H1 (cell line): ENCODE measurements at regions not wholly inside any gene's neighbourhood (a gene's known extent, or its start where the extent isn't known, plus 50 kb on each side); places are given as distances from the start of the nearest gene placed in this dataset.

ENCODE experiments used
- CTCF ChIA-PET: fragments of 300-600 bp; sonication (Branson Sonifier 250); formaldehyde crosslinking; loops from one replicate; lab custom pipeline; 2021; ENCODE audit not compliant: partially characterized antibody; lab: Charles Lee
- POLR2A ChIA-PET: fragments of 300-600 bp; sonication (Branson Sonifier 250); formaldehyde crosslinking; loops from one replicate; lab custom pipeline; 2021; ENCODE audit warnings: inconsistent platforms; ENCODE audit not compliant: partially characterized antibody; lab: Charles Lee
- DNase-seq, 2 experiments: peaks; one replicate each; pipeline versions ENCODE4 v3.0.0 to v3.0.0-alpha.2; 2010 to 2022; ENCODE audit warnings: low spot score in 2 of 2, low read depth in 1 of 2, mixed read lengths in 1 of 2
- FAIRE-seq: peaks from 2 replicates; lab custom pipeline; 2011; peaks lifted over from hg19 to GRCh38; lab: Jason Lieb, UNC
- H2AFZ ChIP-seq: 2 replicates; pipeline ENCODE4 v1.8.1; 2012; ENCODE audit warnings: low read length, inconsistent platforms
- H2AK5ac ChIP-seq: 2 replicates; pipeline ENCODE4 v1.6.1; 2013; ENCODE audit warnings: low read depth, low read length
- H2BK120ac ChIP-seq: replicated peaks from 2 replicates; pipeline ENCODE3; 2013; ENCODE audit warnings: low read depth, low read length, inconsistent platforms
- H2BK12ac ChIP-seq: 2 replicates; pipeline ENCODE4 v1.6.1; 2013; ENCODE audit warnings: low read depth, low read length
- H2BK15ac ChIP-seq: 2 replicates; pipeline ENCODE4 v1.6.1; 2013; ENCODE audit warnings: low read length
- H2BK20ac ChIP-seq: 2 replicates; pipeline ENCODE4 v1.6.1; 2013; ENCODE audit warnings: low read length
- H2BK5ac ChIP-seq: 2 replicates; pipeline ENCODE4 v1.6.1; 2013; ENCODE audit warnings: low read depth, low read length
- H3K14ac ChIP-seq: 2 replicates; pipeline ENCODE4 v1.6.1; 2013; ENCODE audit warnings: inconsistent platforms; ENCODE audit not compliant: insufficient read length
- H3K18ac ChIP-seq: 2 replicates; pipeline ENCODE4 v1.6.1; 2013; ENCODE audit warnings: low read length; ENCODE audit errors: extremely low read depth
- H3K23ac ChIP-seq: 2 replicates; pipeline ENCODE4 v1.6.1; 2013; ENCODE audit warnings: inconsistent platforms; ENCODE audit not compliant: insufficient read length
- H3K23me2 ChIP-seq: 2 replicates; pipeline ENCODE4 v1.6.1; 2013; ENCODE audit warnings: low read depth, low read length
- H3K27ac ChIP-seq: 2 replicates; pipeline ENCODE4 v1.6.1; 2011; ENCODE audit warnings: low read depth, low read length, inconsistent platforms
- H3K27me3 ChIP-seq, 4 experiments: replicated peaks in 1 of 4; 1 replicate in 1 of 4; 2 replicates in 3 of 4; pipeline versions ENCODE4 v1.6.1 to v1.8.1; 2011 to 2013; ENCODE audit warnings: low read length in 3 of 4, mild to moderate bottlenecking in 3 of 4, inconsistent platforms in 2 of 4, mixed read lengths in 2 of 4, moderate library complexity in 1 of 4; ENCODE audit not compliant: control insufficient read depth in 3 of 4, insufficient read depth in 3 of 4; ENCODE audit errors: extremely low read depth in 1 of 4
- H3K36me3 ChIP-seq, 4 experiments: 2 replicates each; pipeline versions ENCODE4 v1.6.1 to v1.8.1; 2011 to 2013; ENCODE audit warnings: mild to moderate bottlenecking in 4 of 4, low read length in 3 of 4, moderate library complexity in 2 of 4, control low read depth in 1 of 4, inconsistent platforms in 1 of 4; ENCODE audit not compliant: insufficient read depth in 4 of 4, control insufficient read depth in 2 of 4
- H3K4ac ChIP-seq: replicated peaks from 2 replicates; pipeline ENCODE3; 2013; ENCODE audit warnings: low read length, low read depth, mixed read lengths, inconsistent platforms; ENCODE audit not compliant: insufficient read length
- H3K4me1 ChIP-seq, 4 experiments: replicated peaks in 1 of 4; 1 replicate in 1 of 4; 2 replicates in 3 of 4; pipeline versions ENCODE4 v1.6.1 to v1.8.1; 2011 to 2013; ENCODE audit warnings: low read length in 3 of 4, inconsistent platforms in 2 of 4, mixed read lengths in 1 of 4; ENCODE audit not compliant: insufficient read depth in 4 of 4, control insufficient read depth in 3 of 4
- H3K4me2 ChIP-seq, 2 experiments: 2 replicates each; pipeline versions ENCODE4 v1.6.1 to v1.8.1; 2011 to 2013; ENCODE audit warnings: low read depth in 2 of 2, low read length in 2 of 2, control low read depth in 1 of 2, inconsistent platforms in 1 of 2, mild to moderate bottlenecking in 1 of 2; ENCODE audit not compliant: insufficient read depth in 1 of 2
- H3K4me3 ChIP-seq, 4 experiments: fragments of 200-600, 300-600 bp in 1 of 4; sonication (generic), shearing (Covaris generic), sonication (Bioruptor Twin) in 1 of 4; 2 replicates each; pipeline versions ENCODE4 v1.5.1 to v1.8.1; 2011 to 2016; ENCODE audit warnings: low read length in 4 of 4, low read depth in 3 of 4, control low read depth in 2 of 4, inconsistent platforms in 2 of 4, mild to moderate bottlenecking in 2 of 4, mixed read lengths in 1 of 4, moderate library complexity in 1 of 4; ENCODE audit not compliant: insufficient read depth in 2 of 4; ENCODE audit errors: extremely low read depth in 1 of 4
- H3K56ac ChIP-seq: replicated peaks from 2 replicates; pipeline ENCODE3; 2013; ENCODE audit warnings: low read depth, mild to moderate bottlenecking, mixed read lengths, low read length, inconsistent platforms; ENCODE audit not compliant: insufficient read length
- H3K79me1 ChIP-seq: 2 replicates; pipeline ENCODE4 v1.6.1; 2013; ENCODE audit warnings: low read depth, low read length, control low read depth
- H3K79me2 ChIP-seq, 2 experiments: 2 replicates each; pipeline versions ENCODE4 v1.6.1 to v1.8.1; 2012 to 2013; ENCODE audit warnings: low read length in 2 of 2, mild to moderate bottlenecking in 2 of 2, inconsistent platforms in 1 of 2; ENCODE audit not compliant: insufficient read depth in 2 of 2, control insufficient read depth in 1 of 2
- H3K9ac ChIP-seq, 4 experiments: replicated peaks in 1 of 4; 1 replicate in 1 of 4; 2 replicates in 3 of 4; pipeline versions ENCODE4 v1.6.1 to v1.8.1; 2011 to 2013; ENCODE audit warnings: low read depth in 3 of 4, low read length in 3 of 4, control low read depth in 2 of 4, mild to moderate bottlenecking in 2 of 4, moderate library complexity in 2 of 4, inconsistent platforms in 1 of 4; ENCODE audit errors: extremely low read depth in 1 of 4
- H3K9me3 ChIP-seq, 2 experiments: 2 replicates each; pipeline versions ENCODE4 v1.6.1 to v1.8.1; 2012 to 2013; ENCODE audit warnings: mild to moderate bottlenecking in 2 of 2, moderate library complexity in 2 of 2, control low read depth in 1 of 2, inconsistent platforms in 1 of 2, low read depth in 1 of 2, low read length in 1 of 2, mixed read lengths in 1 of 2; ENCODE audit not compliant: insufficient read depth in 2 of 2
- H4K20me1 ChIP-seq, 2 experiments: replicated peaks in 1 of 2; 2 replicates each; pipeline versions ENCODE3 to v1.8.1; 2011 to 2013; ENCODE audit warnings: inconsistent platforms in 2 of 2, low read length in 2 of 2, mild to moderate bottlenecking in 1 of 2; ENCODE audit not compliant: insufficient read depth in 2 of 2, control insufficient read depth in 1 of 2
- H4K5ac ChIP-seq: 2 replicates; pipeline ENCODE4 v1.6.1; 2013; ENCODE audit warnings: low read length, low read depth, mixed read lengths, inconsistent platforms; ENCODE audit not compliant: insufficient read length
- H4K8ac ChIP-seq: 2 replicates; pipeline ENCODE4 v1.8.0; 2013; ENCODE audit warnings: mild to moderate bottlenecking, moderate library complexity, low read length, inconsistent platforms; ENCODE audit not compliant: insufficient read depth; ENCODE audit errors: extremely low read depth
- H4K91ac ChIP-seq: replicated peaks from 2 replicates; pipeline ENCODE3; 2013; ENCODE audit warnings: low read length, mixed read lengths, inconsistent platforms; ENCODE audit not compliant: insufficient read length
- POLR2A ChIP-seq, 2 experiments: IDR thresholded peaks; 1 replicate in 1 of 2; 2 replicates in 1 of 2; pipeline ENCODE4 v1.6.1; 2011; ENCODE audit warnings: low read depth in 2 of 2, low read length in 2 of 2, mild to moderate bottlenecking in 2 of 2; ENCODE audit errors: control extremely low read depth in 1 of 2
- RBBP5 ChIP-seq: IDR thresholded peaks from 2 replicates; pipeline ENCODE4 v1.7.1; 2012; ENCODE audit warnings: low read depth, mild to moderate bottlenecking, inconsistent platforms, low read length, moderate library complexity, borderline replicate concordance
- WGBS, 2 experiments: shearing (Covaris generic) in 1 of 2; methylation state at CpG; one replicate each; pipeline versions ENCODE4 v1.1.6 to v1.1.7; 2013 to 2015; ENCODE audit warnings: low lambda C conversion rate in 2 of 2, mixed read lengths in 2 of 2, inconsistent platforms in 1 of 2, low coverage in 1 of 2, missing lambda C conversion rate in 1 of 2; ENCODE audit not compliant: insufficient replicate concordance in 2 of 2, insufficient coverage in 1 of 2, insufficient read length in 1 of 2; ENCODE audit errors: extremely low coverage in 1 of 2, missing lambda C conversion rate in 1 of 2; 5-methylcytosine and 5-hydroxymethylcytosine counted together

GRCh38 chrX:68923147-68923546, 94.3 kb downstream of the EFNB1 start:
- no peak overlapping the region for H2AFZ ChIP-seq
- H2BK120ac ChIP-seq = no peak overlapping the region
- no peak overlapping the region for H3K14ac ChIP-seq
- no peak overlapping the region for H3K23ac ChIP-seq
- H3K27ac ChIP-seq = no peak overlapping the region
- no peak overlapping the region for H2BK12ac ChIP-seq
- no peak for FAIRE-seq
- DNase-seq = no peak
- H4K8ac ChIP-seq = no peak overlapping the region
- no peaks in the 10 kb centered on the region for H3K23me2 ChIP-seq
- no peaks in the 10 kb centered on the region for H3K79me2 ChIP-seq
- H3K4me1 ChIP-seq = no peaks in the 10 kb centered on the region
- no peak overlapping the region for H3K9ac ChIP-seq
- H4K91ac ChIP-seq = no peak overlapping the region
- H3K36me3 ChIP-seq = no peaks in the 10 kb centered on the region
- H3K4me2 ChIP-seq = no peak overlapping the region
- no peak overlapping the region for H4K5ac ChIP-seq
- no peak overlapping the region for H3K56ac ChIP-seq
- H3K79me1 ChIP-seq = no peaks in the 10 kb centered on the region
- H2AK5ac ChIP-seq = no peak overlapping the region
- CTCF ChIA-PET = interaction anchor here (0.9 kb wide), 1 partner anchor 94 kb away, joined by 3 read pairs; the partner anchor contains the start of gene EFNB1
- no peak overlapping the region for H2BK5ac ChIP-seq
- no peak overlapping the region for H3K4ac ChIP-seq
- no peaks in the 10 kb centered on the region for H3K27me3 ChIP-seq
- no peaks in the 10 kb centered on the region for H4K20me1 ChIP-seq
- H3K18ac ChIP-seq = no peak overlapping the region
- H3K9me3 ChIP-seq = no peaks in the 10 kb centered on the region
- POLR2A ChIA-PET = no interaction called here
- no peak overlapping the region for H2BK15ac ChIP-seq
- no peak overlapping the region for H2BK20ac ChIP-seq
- H3K4me3 ChIP-seq = no peak overlapping the region
- WGBS, 2 experiments = 82% methylated on average over 2 of the region's 2 CpGs; no CpG with 5 or more reads in 1 of the 2 experiments
- no peak for TF ChIP-seq POLR2A (IDR thresholded peaks at IDR 0.05; ENCODE audit: control extremely low read depth in 1 of 2, low read depth in 2 of 2, low read length in 2 of 2)
- TF ChIP-seq RBBP5 = no peak
